CD1c-positive myeloid dendritic cell (primary cell): ENCODE measurements at regions not wholly inside any gene's neighbourhood (a gene's known extent, or its start where the extent isn't known, plus 50 kb on each side); places are given as distances from the start of the nearest gene placed in this dataset.
"Not testable (repeated sequence)": the region's sequence is repeated elsewhere in the genome, so short reads cannot be mapped to it uniquely, and the experiment has no call there.

Source experiments
- DNase-seq: peaks from one replicate; pipeline ENCODE4 v3.0.0-alpha.2; 2016; ENCODE audit errors: extremely low spot score

DNA sequence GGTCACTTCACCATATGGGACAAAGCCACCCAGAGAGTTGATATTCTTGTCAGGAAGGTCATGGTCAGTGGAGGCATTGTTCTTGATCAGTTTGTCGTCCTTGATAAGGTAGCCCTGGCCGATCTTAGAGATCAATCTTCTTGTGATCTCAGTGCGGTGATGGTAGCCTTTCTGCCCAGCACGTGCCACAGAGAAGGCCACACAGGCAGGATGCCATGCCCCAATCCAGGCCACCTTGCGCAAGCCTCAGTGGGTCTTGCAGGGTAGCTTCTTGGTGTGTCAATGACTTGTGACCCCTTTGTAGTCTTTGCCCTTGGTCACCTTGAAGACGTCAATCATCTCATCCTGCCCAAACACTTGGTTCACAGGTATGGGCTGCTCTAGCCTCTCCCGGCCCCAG is 143.9 kb upstream of the ASB18 start:
- no peak for DNase-seq

DNA sequence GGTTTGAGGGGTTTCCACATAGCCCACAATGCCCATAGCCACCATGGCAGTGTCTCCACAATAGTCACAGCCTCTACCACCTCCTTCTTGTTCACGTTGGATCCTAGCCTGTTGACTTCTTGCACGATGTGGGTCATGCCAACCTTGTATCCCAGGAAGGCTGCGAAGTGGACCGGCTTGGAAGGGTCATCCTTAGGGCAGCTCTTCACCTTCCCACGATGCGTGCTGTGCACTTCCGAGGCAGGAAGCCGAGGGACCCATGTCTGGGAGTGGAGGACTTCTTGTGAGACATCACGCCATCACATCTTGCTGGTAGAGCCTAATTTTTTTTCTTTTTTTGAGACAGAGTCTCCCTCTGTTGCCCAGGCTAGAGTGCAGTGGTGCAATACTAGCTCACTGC is 144.6 kb upstream of the ASB18 start:
- no peak for DNase-seq

DNA sequence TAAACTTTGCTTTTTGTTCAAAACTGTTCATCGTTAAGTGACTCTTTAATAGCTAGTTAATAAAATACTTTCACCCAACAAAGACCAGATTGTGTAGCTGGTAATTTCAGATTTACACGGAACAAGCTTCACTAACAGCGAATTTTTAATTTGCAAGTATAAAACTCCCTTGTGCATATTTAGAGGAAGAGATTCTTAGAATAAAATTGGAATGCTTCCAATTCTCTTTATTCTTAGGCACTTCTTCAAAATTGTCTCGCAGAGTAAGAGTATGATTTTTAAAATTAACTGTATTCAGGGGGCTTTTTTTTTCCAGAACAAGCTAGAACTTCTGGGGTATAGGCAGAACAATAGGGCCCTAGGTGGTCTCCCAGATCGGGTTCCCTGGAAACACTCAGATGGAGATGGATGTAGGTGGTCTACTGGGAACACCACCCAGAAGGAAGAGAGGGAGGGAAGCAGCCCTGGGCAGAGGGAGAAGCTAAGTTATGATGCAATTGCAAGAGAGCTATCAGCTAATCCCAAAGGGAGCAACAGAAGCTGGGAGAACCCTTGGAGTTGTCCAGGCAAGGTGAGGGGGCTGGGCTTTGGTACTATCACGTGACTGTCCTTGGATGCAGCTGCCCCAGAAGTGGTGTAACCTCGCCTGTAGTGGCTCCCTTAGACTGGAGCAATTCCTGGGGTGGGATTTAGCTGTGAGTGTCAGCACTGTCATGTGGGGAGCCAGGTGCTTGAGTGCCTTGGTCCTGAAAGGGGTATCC is 151.7 kb upstream of the ASB18 start:
- no peak for DNase-seq

DNA sequence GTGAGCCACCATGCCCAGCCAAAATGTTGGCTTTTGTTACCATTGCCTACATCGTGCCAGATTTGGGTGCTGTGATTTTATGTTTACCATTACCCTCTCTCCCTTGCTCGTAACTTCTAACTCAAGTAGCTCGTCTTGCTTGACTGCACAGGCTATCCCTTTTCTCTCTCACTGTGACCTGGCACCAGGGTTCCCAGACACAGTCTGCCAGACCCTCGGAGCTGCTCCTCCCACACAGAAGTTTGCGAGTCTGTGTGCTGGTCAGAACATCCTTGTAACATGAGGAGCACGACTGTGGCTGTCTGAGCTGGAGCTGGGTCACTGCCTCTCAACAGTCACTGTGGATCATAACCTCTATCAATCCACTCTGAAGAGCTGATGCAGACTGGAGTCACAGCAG is 152.5 kb upstream of the ACKR3 start:
- DNase-seq, result no peak

DNA sequence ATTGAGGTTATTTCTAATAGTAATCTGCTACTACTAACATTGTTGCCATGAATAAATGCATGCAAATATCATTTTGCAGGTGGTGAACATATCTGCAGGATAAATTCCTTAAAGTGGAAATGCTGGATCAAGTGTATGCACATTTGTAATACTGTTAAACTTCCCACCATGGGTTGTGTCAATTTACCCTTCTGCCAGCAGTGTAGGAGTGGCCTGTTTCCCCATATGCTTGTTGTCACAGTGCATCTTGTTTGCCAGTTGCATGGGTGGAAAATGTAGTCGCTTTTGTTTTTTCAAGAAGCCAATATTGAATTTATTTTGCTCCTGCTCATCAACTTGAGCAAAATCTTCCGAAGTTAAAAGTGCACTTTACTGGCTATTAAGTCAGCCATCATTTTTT is 139.0 kb upstream of the ACKR3 start:
- DNase-seq, result no peak

DNA sequence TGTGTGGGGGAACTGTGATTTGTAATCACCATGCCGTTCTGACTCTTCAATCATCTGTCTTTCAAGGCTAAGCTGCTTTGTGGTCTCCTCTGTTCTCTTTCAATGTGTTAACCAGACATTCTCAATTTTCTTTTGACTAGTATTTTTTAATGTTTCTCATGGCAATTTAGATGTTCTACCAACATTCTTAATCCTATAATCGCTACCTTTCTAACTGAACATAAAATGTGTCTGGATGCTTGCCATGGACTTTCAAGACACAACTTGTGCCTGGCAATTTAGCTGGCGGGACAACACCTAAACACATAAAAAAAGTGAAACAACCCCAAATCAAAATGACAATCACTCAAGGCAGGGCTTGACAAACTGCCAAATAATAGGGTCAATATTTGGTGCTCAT is 135.0 kb upstream of the ACKR3 start:
- no peak for DNase-seq

DNA sequence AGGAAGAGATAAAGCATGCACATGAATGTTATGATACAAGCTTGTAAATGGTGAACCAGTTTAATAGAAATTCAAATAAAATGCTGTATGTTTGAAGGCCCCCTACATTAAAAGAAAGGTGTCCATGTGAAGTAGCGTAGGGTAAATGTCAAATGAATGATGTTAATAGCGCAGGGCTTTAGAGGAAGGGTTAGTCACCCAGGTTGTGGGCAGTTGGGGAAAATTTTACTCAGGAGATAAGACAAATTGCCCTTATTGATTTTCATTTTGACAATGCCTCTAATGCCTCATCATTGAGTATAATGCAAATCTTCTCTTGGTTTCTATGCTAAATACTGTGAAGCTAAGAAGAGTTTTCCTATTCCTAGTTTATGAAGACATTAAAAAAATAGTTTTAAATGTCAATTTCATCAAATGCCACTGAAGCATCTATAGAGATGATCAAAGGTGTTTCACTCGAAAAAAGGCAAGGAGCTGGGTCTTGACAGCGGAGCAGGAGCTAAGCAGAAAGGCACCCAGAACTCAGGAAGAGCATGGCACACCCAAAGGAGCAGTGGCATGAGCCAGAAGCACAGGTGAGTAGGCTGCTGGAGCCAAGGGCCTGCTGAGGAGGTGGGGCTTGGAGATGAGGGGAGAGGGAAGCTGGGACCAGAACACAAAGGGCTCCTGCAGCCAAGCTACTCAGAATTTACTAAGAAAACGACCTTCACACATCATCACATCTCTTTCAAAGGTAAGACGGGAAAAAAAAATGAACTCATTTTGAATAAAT is 129.3 kb upstream of the ACKR3 start:
- no peak for DNase-seq

DNA sequence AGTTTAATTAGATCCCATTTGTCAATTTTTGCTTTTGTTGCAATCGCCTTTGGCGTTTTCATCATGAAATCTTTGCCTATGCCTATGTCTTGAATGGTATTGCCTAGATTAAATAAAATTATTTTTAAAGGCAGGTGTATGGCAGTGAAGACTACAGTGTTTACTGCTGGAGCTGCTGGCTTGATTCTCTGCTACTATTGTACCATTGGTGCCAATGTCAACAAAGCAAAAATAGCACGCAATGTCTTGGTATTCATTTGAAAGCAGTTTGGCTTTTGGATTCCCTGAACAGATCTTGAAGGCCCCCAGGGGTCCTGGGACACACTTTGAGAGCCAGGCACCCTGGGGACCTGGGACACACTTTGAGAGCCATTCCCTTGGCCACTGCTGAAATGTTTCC is 125.4 kb upstream of the ACKR3 start:
- DNase-seq, result no peak

DNA sequence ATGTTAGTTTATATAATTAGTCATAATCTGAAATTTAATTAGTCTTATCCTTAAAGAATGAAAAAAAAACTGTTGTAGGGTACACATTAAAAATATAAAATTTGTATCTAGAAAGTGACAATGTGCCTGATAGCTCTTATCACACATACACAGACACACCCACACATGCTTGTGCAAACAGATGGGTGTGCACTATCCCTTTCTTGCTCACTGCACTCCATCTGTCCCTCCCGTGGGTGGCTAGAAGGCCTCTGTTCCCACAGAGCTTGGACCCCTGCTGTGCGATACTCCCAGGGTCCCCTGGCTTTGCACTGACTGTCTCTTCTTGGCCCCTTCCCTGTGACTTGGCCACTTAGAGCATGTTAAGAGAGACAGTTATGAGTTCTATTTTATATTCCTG is 123.9 kb upstream of the ACKR3 start:
- DNase-seq, result no peak

DNA sequence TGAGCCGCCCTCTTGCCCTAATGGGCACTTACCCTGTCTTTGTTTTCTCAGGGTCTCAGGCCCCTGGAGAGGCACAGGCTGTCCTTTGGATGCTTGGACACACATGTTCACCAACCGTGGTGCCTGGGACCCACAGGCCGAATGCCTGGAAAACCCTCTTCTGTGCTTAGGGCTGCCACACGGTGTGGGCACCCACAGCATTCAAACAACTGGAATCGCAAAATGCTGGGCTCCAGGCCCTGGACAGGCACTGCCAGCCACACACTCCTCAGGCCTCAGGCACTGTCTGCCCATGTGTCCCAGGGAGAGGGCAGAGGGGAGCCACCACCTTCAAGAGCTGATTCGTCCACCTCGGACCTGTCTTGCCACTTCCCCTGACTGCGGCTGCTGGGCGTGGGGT is 123.1 kb upstream of the ACKR3 start:
- DNase-seq, result no peak

DNA sequence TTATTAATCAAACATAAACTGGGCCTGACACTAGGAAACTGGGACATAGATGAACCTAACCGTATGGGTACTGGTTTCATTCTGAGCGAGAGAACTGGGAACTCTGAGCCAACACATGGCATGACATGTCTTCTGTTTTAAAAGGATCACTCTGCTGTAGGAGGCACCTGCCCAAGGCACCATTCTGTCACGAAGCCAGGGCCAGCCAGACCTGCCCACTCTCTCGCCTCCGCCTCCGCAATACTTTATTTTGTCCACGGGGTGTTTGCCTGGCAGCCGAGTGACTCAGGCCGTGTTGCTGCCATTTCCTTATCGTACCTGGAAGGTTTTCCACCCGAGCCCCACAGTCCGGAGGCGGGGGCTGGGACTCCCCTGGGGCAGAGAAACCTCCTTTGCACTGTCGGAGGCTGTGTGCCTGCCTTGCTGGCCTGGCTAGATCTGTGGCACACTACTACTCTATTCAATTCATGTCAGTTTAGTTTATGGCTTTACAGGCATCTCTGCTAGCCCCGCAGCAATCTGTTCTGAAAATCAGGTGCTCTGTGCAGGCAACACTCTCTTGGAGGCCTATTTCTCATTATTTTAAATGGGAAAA is 120.4 kb upstream of the ACKR3 start:
- DNase-seq, result no peak

DNA sequence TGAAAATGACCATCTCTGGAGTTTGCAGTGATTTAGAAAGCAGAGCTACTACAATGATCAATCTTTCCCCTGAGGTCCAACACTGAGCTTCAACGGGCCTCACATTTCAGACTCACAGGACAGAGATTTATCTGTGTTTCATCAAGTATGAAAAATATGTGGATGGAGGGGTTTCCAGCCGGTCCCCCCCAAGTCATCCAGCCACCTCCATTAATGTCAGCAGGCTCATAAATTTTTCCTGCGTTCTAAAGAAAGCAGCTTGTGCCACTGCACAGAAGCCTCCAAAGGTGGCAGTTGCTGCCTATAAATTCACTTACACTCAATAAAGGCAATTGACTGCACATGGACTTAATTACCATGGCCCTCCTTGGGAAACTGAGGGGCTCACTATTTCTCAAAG is 117.4 kb upstream of the ACKR3 start:
- DNase-seq, result no peak

DNA sequence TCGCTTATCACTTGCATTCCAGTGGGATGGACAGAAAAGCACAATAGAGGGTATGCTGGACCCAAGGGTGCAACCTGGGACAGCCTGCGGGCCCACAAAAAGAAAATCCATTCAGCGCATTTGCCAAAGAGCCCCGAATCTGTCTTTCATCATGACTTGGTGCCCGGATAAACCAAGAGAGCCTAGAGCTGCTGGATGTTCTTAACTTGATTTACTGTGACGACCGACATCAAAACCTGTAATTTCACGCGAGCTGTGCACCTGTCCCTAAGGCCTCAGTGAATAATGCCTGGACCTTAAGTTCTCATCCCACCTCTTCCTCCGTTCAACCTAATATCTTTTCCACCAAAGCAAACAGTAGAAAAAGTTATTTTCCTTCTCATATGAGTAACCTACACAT is 115.5 kb upstream of the ACKR3 start:
- no peak for DNase-seq

DNA sequence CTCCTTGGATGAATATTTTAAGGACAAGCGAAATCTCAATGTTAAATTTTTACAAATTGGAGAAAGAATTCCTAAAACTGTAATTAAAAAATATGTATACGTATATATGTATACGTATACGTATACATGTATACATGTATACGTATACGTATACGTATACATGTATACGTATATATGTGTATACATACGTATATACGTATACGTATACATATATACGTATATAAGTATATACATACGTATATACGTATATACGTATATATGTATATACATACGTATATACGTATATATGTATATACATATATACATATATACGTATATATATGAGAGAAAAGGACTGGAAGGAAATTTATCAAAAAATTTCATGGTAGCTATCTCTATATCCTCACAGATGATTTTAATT is 110.2 kb upstream of the ACKR3 start:
- DNase-seq, result no peak

DNA sequence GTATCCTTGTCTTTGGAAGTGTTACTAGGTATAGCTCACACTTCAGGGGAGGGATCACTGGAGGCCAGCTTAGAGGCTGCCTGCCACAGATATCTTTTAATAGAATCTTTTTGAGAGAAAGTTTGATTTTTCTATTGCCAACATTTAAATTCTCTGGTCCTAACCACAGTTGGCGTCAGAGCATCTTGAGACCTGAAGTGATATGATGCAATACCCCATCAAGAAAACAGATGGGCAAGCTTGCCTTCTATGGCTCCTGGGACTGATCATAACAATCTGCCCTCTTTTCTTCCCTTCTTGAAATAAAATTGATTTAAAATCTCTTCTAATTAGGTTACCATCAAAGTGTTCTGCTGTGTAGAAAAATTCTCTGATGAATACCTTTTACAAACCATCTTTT is 105.5 kb upstream of the ACKR3 start:
- no peak for DNase-seq

DNA sequence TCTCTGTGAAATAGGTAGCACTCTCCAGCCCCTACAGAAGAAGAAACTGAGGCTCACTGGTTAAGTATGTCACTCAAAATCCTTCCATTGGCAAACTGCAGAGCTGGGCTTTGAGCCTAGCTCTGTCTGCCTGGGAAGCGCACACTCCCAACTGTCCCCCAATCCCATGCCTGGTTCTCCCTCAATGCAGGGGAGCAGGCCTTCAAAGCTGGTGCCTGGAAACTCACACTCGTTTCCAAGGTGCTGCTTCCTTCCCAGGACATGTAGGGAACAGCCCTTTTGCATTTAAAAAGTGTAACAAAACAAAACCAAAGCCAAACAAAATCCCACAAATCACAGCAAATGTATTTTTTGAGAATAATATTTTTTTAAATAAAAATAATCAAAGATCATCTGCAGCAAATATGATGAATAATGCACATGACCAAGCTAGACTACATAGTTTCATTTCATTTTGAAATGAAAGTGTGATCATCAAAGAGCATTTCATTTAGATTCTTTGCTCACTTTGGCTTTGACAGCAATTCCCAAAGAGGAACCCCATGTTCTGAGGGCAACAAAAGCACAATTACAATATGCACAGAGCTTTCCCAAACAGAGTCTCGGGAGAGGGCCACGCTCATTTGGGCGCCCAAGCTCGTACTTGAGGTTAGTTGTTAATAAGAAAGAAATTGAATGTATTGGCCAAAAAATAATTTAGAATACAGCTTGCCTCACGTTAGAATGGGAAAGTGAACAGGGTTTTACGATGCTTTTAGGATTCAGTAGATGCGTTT is 96.7 kb upstream of the ACKR3 start:
- no peak for DNase-seq

DNA sequence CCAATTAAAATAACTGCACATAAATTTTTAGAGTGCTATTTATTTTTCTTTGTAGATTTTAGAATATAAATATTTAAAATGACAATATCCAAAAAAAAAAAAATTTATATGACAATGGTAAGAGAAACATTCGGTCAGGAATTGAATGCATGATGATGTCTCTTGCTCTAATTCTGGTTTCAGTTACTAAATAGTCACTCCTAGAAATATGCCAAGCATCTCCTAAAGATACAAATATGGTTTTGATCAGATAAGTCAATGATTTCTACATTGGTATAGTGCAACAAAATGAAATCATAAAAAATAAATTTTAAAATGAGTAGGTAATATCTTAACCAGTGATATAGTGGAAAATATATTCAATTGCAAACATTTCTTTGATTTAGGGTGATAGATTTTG is 95.9 kb upstream of the ACKR3 start:
- DNase-seq, result no peak

DNA sequence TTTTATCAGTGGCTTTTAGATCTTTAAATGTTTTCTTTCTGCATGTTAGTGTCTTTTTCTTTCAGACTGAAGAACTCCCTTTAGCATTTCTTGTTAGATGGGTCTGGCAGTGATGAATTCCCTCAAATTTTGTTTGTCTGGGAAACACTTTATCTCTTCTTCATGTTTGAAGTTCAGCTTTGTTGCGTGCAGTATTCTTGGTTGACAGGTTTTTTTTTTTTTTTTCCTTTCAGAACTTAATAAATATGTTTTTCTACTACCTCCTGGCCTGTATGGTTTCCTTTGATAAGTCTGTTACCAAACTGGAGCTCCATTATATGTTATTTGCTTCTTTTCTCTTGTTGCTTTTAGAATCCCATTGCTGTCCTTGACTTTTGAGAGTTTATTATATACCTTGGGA is 89.8 kb upstream of the ACKR3 start:
- no peak for DNase-seq

DNA sequence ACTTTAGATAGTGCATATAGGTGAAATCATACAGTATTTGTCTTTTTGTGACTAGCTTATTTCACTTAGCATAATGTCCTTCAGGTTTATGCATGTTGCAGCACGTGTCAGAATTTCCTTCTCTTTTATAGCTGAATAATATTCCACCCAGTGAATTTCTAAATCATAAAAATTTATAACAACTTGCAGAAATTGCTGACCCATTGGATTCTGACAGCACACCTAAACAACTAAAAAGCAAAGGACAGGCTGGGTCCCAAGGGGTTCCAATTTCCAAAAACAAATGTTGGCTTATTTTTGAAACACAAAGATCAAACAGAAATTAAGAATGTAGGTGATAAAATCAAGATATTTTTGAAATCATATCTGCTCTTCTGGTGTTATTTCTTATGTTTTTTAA is 86.5 kb upstream of the ACKR3 start:
- DNase-seq, result no peak

DNA sequence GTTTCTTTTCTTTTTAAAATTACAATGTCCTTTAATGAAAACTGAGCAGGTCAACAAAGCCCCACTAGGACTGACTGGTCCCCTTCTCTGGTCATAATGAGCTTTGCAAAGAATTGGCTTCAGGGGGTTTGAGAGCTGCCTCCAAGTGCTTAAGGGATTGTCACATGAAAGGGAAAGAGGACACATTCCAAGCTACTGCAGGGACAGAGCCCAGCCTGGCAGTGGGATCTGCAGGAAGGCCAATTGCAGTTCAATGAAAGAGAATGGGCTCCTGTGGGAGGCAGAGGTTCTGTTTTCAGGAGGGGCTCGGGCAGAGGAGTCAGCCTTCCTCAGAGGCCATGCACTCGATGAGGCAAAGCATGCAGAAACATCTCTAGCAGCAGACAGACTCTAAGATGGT is 84.1 kb upstream of the ACKR3 start:
- no peak for DNase-seq

DNA sequence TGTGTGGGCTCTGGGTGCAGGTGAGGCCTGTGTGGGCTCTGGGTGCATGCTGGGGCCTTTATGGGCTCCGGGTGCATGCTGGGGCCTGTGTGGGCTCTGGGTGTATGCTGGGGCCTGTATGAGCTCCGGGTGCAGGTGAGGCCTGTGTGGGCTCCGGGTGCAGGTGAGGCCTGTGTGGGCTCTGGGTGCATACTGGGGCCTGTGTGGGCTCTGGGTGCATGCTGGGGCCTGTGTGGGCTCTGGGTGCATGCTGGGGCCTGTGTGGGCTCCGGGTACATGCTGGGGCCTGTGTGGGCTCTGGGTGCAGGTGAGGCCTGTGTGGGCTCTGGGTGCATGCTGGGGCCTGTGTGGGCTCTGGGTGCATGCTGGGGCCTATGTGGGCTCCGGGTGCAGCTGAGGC is 80.5 kb upstream of the ACKR3 start:
- DNase-seq, result not testable (repeated sequence)

DNA sequence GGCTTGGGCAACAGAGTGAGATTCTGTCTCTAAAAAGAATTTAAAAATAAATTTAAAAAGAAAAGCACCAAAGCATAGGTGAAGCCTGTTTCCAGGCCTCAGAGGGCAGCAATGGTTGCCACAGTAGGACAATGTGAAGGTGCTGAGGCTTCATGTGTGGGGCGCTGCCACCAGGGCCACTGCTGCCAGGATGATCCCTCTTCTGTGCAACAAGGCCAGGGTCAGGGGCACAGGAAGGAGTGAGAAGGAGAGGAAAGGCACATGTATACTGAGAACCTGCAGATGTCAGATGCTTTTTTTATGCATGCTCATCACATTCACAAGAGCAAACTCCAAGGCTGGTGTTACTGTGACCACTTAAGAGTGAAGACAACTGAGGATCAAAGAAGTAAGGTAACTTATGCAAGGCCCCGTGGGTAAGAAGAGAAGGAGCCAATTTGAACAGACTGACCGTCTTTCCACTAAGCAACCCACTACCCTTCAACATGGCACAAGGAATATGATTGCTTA is 79.7 kb upstream of the ACKR3 start:
- no peak for DNase-seq
